Smooth muscle cell (in vitro differentiated cells): ENCODE measurements at regions not wholly inside any gene's neighbourhood (a gene's known extent, or its start where the extent isn't known, plus 50 kb on each side); places are given as distances from the start of the nearest gene placed in this dataset.
"Not testable (repeated sequence)": the region's sequence is repeated elsewhere in the genome, so short reads cannot be mapped to it uniquely, and the experiment has no call there.

ENCODE experiments used
- DNase-seq: peaks from one replicate; lab custom pipeline; 2025; ENCODE audit not compliant: unreplicated experiment; lab: John Stamatoyannopoulos, UW
- H2AFZ ChIP-seq: fragments of 200-600 bp; sonication (generic); 2 replicates; pipeline ENCODE4 v1.6.0; 2016; ENCODE audit warnings: antibody characterized with exemption, low read depth, mild to moderate bottlenecking
- H3F3A ChIP-seq: fragments of 200-600 bp; sonication (generic); 2 replicates; pipeline ENCODE4 v1.6.0; 2017; ENCODE audit warnings: antibody characterized with exemption, low read depth
- H3K27ac ChIP-seq: fragments of 200-600 bp; sonication (generic); 2 replicates; pipeline ENCODE4 v1.5.1; 2016; ENCODE audit warnings: low read depth, mild to moderate bottlenecking
- H3K27me3 ChIP-seq: fragments of 200-600 bp; sonication (generic); 2 replicates; pipeline ENCODE4 v1.6.1; 2016; ENCODE audit warnings: low read depth, mild to moderate bottlenecking
- H3K36me3 ChIP-seq: fragments of 200-600 bp; sonication (generic); 2 replicates; pipeline ENCODE4 v1.5.1; 2016; ENCODE audit warnings: low read depth
- H3K4me1 ChIP-seq: fragments of 200-600 bp; sonication (generic); 2 replicates; pipeline ENCODE4 v1.5.1; 2016; ENCODE audit warnings: low read depth
- H3K4me2 ChIP-seq: fragments of 200-600 bp; sonication (generic); 2 replicates; pipeline ENCODE4 v1.6.0; 2016; ENCODE audit warnings: mild to moderate bottlenecking
- H3K4me3 ChIP-seq: fragments of 200-600 bp; sonication (generic); 2 replicates; pipeline ENCODE4 v1.5.1; 2016; ENCODE audit warnings: mild to moderate bottlenecking
- H3K79me2 ChIP-seq: fragments of 200-600 bp; sonication (generic); 2 replicates; pipeline ENCODE4 v1.6.0; 2016; ENCODE audit warnings: low read depth, mild to moderate bottlenecking
- H3K9ac ChIP-seq: fragments of 200-600 bp; sonication (generic); 2 replicates; pipeline ENCODE4 v1.6.0; 2016; ENCODE audit warnings: low read depth
- H3K9me3 ChIP-seq: fragments of 200-600 bp; sonication (generic); replicated peaks from 2 replicates; pipeline ENCODE4 v1.5.1; 2016; ENCODE audit warnings: low read depth
- H4K20me1 ChIP-seq: fragments of 200-600 bp; sonication (generic); 2 replicates; pipeline ENCODE4 v1.6.0; 2016; ENCODE audit warnings: low read depth
- WGBS: methylation state at CpG from one replicate; pipeline ENCODE4 v1.1.7; 2016; ENCODE audit warnings: low lambda C conversion rate; 5-methylcytosine and 5-hydroxymethylcytosine counted together
- TF ChIP-seq, protein P1 (sequence below): fragments of 200-600 bp; sonication (generic); IDR thresholded peaks from 2 replicates; pipeline ENCODE4 v1.5.1; 2017; ENCODE audit warnings: borderline replicate concordance, mild to moderate bottlenecking, antibody characterized with exemption; ENCODE audit not compliant: insufficient read depth, poor library complexity, severe bottlenecking

DNA sequence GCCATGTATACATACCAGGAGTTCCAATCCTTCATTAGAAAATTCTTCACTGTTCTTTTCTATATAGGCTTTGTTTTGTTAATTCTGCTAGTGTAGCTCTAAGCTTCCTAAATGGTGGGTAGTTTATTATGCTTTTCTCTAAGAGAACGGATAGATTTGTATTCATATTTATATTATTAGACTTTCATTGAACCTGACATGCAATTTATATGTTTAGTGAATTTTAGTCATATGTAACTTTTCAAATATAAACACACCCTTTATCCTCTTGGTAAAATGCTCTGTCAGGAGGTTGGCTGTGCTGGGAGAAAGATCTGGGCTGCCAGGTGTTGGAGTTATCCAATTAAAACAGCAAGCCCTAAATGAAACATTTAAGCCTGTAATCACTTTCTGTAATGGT is 369.7 kb upstream of the RGS18 start:
- no peaks in the 10 kb centered on the region for H3K9me3 ChIP-seq
- no peaks in the 10 kb centered on the region for H3K79me2 ChIP-seq
- H4K20me1 ChIP-seq = no peaks in the 10 kb centered on the region
- no peaks in the 10 kb centered on the region for H3K4me1 ChIP-seq
- H3K4me3 ChIP-seq = no peak overlapping the region
- TF ChIP-seq, protein P1, sequence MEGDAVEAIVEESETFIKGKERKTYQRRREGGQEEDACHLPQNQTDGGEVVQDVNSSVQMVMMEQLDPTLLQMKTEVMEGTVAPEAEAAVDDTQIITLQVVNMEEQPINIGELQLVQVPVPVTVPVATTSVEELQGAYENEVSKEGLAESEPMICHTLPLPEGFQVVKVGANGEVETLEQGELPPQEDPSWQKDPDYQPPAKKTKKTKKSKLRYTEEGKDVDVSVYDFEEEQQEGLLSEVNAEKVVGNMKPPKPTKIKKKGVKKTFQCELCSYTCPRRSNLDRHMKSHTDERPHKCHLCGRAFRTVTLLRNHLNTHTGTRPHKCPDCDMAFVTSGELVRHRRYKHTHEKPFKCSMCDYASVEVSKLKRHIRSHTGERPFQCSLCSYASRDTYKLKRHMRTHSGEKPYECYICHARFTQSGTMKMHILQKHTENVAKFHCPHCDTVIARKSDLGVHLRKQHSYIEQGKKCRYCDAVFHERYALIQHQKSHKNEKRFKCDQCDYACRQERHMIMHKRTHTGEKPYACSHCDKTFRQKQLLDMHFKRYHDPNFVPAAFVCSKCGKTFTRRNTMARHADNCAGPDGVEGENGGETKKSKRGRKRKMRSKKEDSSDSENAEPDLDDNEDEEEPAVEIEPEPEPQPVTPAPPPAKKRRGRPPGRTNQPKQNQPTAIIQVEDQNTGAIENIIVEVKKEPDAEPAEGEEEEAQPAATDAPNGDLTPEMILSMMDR = no peak
- DNase-seq = no peak
- H3K36me3 ChIP-seq = no peaks in the 10 kb centered on the region
- H2AFZ ChIP-seq = no peak overlapping the region
- H3K9ac ChIP-seq = no peak overlapping the region
- H3K27ac ChIP-seq = no peak overlapping the region
- H3K4me2 ChIP-seq = no peak overlapping the region
- WGBS = 54% methylated on average over 1 of the region's 1 CpG
- no peaks in the 10 kb centered on the region for H3F3A ChIP-seq
- H3K27me3 ChIP-seq = no peaks in the 10 kb centered on the region

DNA sequence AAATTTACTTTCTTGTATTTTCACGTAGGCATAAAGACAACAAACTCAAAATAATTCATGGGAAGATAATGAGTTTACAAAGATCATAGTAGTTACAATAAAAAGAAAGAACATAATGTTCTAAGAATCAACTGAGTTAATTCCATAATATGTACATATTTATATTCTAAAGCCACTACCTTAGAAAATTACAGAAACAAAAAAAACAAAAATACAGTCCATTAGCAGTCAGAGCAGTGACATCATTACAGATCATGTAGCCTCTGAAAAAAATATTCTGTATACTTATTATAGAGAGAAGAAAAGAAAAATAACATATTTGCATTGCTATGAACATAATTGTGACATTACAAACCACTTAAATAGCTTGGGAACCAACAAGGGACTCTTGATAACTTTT is 360.1 kb upstream of the RGS18 start:
- no peak overlapping the region for H3K4me2 ChIP-seq
- H3K27me3 ChIP-seq = no peaks in the 10 kb centered on the region
- H3K27ac ChIP-seq = no peak overlapping the region
- H3K9ac ChIP-seq = no peak overlapping the region
- TF ChIP-seq, protein P1 = no peak
- no peak overlapping the region for H2AFZ ChIP-seq
- no peak overlapping the region for H3K4me3 ChIP-seq
- no peaks in the 10 kb centered on the region for H3K79me2 ChIP-seq
- no peaks in the 10 kb centered on the region for H3K9me3 ChIP-seq
- WGBS = 89% methylated on average over 1 of the region's 1 CpG
- DNase-seq = no peak
- no peaks in the 10 kb centered on the region for H4K20me1 ChIP-seq
- H3K4me1 ChIP-seq = no peaks in the 10 kb centered on the region
- H3F3A ChIP-seq = no peaks in the 10 kb centered on the region
- H3K36me3 ChIP-seq = no peaks in the 10 kb centered on the region

DNA sequence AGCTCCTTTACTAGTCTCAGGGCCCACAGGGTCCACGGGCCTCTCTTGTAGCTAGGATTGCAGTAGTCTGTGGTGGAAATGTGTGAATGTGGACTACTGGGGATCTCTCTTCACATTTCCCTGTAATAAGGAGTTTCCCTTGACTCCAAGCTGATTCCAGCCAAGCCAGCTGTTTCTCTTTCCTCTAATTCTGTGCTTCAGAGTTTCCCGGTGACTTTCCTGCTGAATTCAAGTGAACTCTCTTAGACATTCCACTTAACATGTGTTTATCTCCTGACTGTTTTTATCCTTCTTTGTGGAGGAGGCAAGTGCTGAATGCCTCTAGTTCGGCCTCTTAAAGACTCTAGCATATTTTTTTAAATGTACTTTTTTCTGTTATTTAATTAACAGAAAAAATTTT is 354.0 kb upstream of the RGS18 start:
- Histone ChIP-seq H3K27me3 (no peaks in the 10 kb centered on the region), H3K27ac (no peak overlapping the region), H3K9me3 (no peaks in the 10 kb centered on the region), H3K79me2 (no peaks in the 10 kb centered on the region), H3K36me3 (no peaks in the 10 kb centered on the region), H2AFZ (peak overlapping the region; percentile 21), H4K20me1 (no peaks in the 10 kb centered on the region), H3F3A (no peaks in the 10 kb centered on the region), H3K9ac (no peak overlapping the region), H3K4me3 (no peak overlapping the region), H3K4me1 (no peaks in the 10 kb centered on the region), H3K4me2 (no peak overlapping the region)
- WGBS = 86% methylated on average over 3 of the region's 3 CpGs
- TF ChIP-seq, protein P1 = no peak
- no peak for DNase-seq

DNA sequence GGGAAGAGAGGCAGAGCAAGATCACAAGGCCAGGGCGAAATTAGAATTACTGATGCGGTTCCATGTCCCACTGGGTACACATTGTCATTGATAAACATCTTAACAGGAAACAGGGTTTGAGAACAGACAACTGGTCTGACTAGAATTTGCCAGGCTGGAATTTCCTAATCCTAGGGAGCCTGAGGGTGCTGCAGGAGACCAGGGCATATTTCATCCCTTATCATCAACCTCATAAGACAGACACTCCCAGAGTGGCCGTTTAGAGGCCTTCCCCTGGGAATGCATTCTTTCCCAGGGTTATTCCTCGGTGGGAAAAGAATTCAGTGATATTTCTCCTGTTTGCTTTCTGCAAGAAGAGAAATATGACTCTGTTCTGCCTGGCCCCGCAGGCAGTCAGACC is 344.7 kb upstream of the RGS18 start:
- H3F3A ChIP-seq, H3K79me2 ChIP-seq, H3K36me3 ChIP-seq, H3K4me1 ChIP-seq, H4K20me1 ChIP-seq, H3K9me3 ChIP-seq, DNase-seq, H3K27ac ChIP-seq, H2AFZ ChIP-seq, H3K27me3 ChIP-seq, H3K4me3 ChIP-seq, H3K4me2 ChIP-seq, H3K9ac ChIP-seq: not testable (repeated sequence)
- WGBS = 82% methylated on average over 5 of the region's 5 CpGs
